NT2/D1 (cell line): ENCODE measurements at regions not wholly inside any gene's neighbourhood (a gene's known extent, or its start where the extent isn't known, plus 50 kb on each side); places are given as distances from the start of the nearest gene placed in this dataset.

Experiments used
- YY1 ChIP-seq: IDR thresholded peaks from 2 replicates; pipeline ENCODE4 v1.6.1; 2011; ENCODE audit not compliant: insufficient read length, insufficient read depth
- ZNF274 ChIP-seq: IDR thresholded peaks from 2 replicates; pipeline ENCODE4 v1.6.1; 2011; ENCODE audit warnings: mild to moderate bottlenecking, low read depth, low read length

DNA sequence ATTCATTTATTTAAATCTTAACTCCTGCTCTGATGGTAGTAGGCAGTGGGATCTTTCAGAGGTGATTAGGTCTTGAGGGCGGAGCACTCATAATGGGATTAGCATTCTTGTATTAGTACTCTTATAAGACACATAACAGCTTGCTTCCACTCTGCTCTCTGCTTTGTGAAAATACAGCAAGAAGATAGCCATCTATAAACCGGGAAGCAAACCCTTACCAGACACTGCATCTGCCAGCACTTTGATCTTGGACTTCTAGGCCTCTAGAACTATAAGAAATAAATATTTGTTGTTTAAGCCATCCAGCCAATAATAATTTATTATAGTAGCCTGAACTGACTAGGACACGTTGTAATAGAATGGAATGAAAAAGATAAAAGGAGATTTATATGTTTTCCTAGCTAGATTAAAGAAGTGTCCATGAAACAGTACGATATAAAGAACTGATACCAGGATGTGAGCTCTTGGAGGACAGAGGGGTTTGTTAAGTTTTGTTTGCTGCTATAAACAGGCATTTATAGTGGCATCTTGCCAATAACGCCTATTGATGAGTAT lies 869.9 kb downstream of the MRPL39 start:
- TF ChIP-seq YY1 (no peak), ZNF274 (no peak)
